ENCODE measurements at regions not wholly inside any gene's neighbourhood (a gene's known extent, or its start where the extent isn't known, plus 50 kb on each side); places are given as distances from the start of the nearest gene placed in this dataset.

GRCh38 chr6:91802431-91802830 lies 1215.6 kb upstream of the MAP3K7 start:
- H3K4me1 ChIP-seq (ENCODE audit: control insufficient read depth, insufficient read depth, low read length), result no peaks in the 10 kb centered on the region
- no peaks in the 10 kb centered on the region for H4K20me1 ChIP-seq (ENCODE audit: control insufficient read depth, insufficient read depth)
- H3K27ac ChIP-seq (ENCODE audit: control insufficient read depth, insufficient read depth), result no peak overlapping the region
- TF ChIP-seq YY1 (IDR thresholded peaks at IDR 0.05; ENCODE audit: low read depth, low read length) (no peak), KLF5 (IDR thresholded peaks at IDR 0.05; ENCODE audit: partially characterized antibody) (no peak), POU2F2 (IDR thresholded peaks at IDR 0.05; ENCODE audit: borderline replicate concordance, low read depth, low read length) (no peak), PAX8 (IDR thresholded peaks at IDR 0.05) (no peak), SRF (IDR thresholded peaks at IDR 0.05; ENCODE audit: low read depth in 2 of 2, low read length in 2 of 2) (no peak), RAD51 (IDR thresholded peaks at IDR 0.05) (no peak), SPI1 (IDR thresholded peaks at IDR 0.05; ENCODE audit: borderline replicate concordance, insufficient read depth, low read depth, low read length) (no peak), CUX1 (IDR thresholded peaks at IDR 0.05; ENCODE audit: insufficient replicate concordance, low read depth, low read length) (no peak), NFIC (IDR thresholded peaks at IDR 0.05; ENCODE audit: low read depth, low read length) (no peak), NFYB (IDR thresholded peaks at IDR 0.05; ENCODE audit: insufficient read depth, low read depth, low read length) (no peak), ATF2 (IDR thresholded peaks at IDR 0.05; ENCODE audit: low read length) (no peak), GATAD2B (conservative IDR thresholded peaks at IDR 0.05; ENCODE audit: low read depth) (no peak), CBX5 (IDR thresholded peaks at IDR 0.05; ENCODE audit: low read depth) (no peak), TCF3 (IDR thresholded peaks at IDR 0.05; ENCODE audit: borderline replicate concordance, insufficient read depth, low read depth, low read length) (no peak), PML (IDR thresholded peaks at IDR 0.05; ENCODE audit: low read length) (no peak)
- TF ChIP-seq, protein P1, sequence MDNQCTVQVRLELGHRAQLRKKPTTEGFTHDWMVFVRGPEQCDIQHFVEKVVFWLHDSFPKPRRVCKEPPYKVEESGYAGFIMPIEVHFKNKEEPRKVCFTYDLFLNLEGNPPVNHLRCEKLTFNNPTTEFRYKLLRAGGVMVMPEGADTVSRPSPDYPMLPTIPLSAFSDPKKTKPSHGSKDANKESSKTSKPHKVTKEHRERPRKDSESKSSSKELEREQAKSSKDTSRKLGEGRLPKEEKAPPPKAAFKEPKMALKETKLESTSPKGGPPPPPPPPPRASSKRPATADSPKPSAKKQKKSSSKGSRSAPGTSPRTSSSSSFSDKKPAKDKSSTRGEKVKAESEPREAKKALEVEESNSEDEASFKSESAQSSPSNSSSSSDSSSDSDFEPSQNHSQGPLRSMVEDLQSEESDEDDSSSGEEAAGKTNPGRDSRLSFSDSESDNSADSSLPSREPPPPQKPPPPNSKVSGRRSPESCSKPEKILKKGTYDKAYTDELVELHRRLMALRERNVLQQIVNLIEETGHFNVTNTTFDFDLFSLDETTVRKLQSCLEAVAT (IDR thresholded peaks at IDR 0.05), result no peak
- ATAC-seq (no peak), DNase-seq (ENCODE audit: low read depth, low spot score) (no peak), FAIRE-seq (no peak)
- H3K79me2 ChIP-seq (ENCODE audit: control insufficient read depth, insufficient read depth, low read length), result no peaks in the 10 kb centered on the region
- POLR2A ChIA-PET, result no interaction called here
- no peak overlapping the region for H2AFZ ChIP-seq (ENCODE audit: control insufficient read depth, low read depth, low read length)
- no peaks in the 10 kb centered on the region for H3K27me3 ChIP-seq (replicated peaks in 1 of 2; ENCODE audit: control insufficient read depth in 2 of 2, insufficient read depth in 2 of 2, low read length in 1 of 2)
- WGBS (ENCODE audit: insufficient coverage, insufficient replicate concordance, low lambda C conversion rate, missing lambda C conversion rate), result 74% methylated on average over 1 of the region's 1 CpG
- SMC1A ChIA-PET (ENCODE audit: uncharacterized antibody, unreplicated experiment), result no interaction called here
- intact Hi-C loops (cut with micrococcal nuclease; ENCODE audit: unreplicated experiment), result no loop called here
- no peaks in the 10 kb centered on the region for H3K9me3 ChIP-seq (replicated peaks; ENCODE audit: control insufficient read depth, insufficient read depth, low read length)
- H3K4me3 ChIP-seq, result no peak overlapping the region
- CTCF ChIA-PET, result no interaction called here
- no peak overlapping the region for H3K9ac ChIP-seq (ENCODE audit: control insufficient read depth, insufficient read depth, low read length)
- no peaks in the 10 kb centered on the region for H3K36me3 ChIP-seq (ENCODE audit: control insufficient read depth in 2 of 2, insufficient read depth in 2 of 2, low read length in 1 of 2)
- no TSS peak for BruUV-seq (replicated peaks)
- H3K4me2 ChIP-seq (ENCODE audit: control insufficient read depth, insufficient read depth), result no peak overlapping the region
- in situ Hi-C loops (cut with MboI), result no loop called here
- RAD21 ChIA-PET (ENCODE audit: unreplicated experiment), result no interaction called here

Data from GM12878 (cell line).